ENCODE measurements at regions not wholly inside any gene's neighbourhood (a gene's known extent, or its start where the extent isn't known, plus 50 kb on each side); places are given as distances from the start of the nearest gene placed in this dataset.

DNA sequence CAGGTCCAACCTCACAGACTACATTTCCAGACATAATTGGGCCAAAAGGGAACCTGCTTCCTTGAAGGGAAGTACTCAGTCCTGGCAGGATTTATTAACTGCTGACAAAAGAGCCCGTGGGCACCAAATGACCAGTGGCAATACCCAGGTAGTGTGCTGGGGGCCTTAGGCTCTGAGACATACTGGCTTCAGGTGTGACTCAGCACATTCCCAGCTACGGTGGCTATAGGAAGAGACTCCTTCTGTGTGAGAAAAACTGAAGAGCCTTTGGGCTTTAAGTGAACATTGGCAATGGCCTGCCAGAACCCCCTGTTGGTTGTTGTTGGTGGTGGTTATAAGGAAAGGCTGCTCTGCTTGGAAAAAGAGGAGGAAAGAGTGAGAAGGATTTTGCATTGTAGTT, 401.8 kb downstream of the KCNJ3 start:
- DNase-seq: no peak

DNA sequence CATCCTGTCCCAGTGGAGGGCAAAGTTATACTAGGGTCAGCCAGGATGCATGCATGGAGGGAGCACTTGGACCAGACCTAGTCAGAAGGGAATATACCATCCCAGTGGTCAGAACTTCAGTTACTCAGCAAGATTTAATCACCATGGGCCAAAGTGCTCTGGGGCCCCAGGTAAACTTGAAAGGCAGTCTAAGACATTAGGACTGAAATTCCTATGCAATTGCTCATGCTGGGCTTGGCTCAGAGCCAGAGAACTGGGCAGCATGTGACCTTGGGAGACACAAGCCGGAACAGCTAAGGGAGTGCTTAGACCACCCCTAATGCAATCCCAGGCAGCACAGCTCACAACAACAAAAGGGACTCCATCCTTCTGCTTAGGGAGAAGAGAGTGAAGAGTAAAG, 401.3 kb downstream of the KCNJ3 start:
- DNase-seq: no peak

DNA sequence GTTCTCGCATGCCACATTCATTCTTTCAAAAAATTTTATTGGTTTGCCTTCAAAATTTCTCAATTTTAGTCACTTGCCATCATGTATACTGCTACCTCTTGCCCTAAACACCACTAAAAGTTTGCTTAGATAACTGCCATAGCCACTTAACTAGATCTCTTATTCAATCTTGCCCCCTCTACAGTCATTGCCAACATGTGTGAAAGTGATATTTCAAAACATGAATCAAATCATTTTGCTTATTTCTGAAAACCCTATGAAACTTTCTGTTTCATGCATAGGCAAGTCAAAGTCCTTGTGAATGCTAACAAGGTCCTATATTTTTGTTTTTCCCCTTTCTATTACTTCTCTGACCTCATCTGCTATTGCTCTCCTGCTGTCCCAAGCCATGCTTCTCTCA, 397.1 kb downstream of the KCNJ3 start:
- DNase-seq: no peak

DNA sequence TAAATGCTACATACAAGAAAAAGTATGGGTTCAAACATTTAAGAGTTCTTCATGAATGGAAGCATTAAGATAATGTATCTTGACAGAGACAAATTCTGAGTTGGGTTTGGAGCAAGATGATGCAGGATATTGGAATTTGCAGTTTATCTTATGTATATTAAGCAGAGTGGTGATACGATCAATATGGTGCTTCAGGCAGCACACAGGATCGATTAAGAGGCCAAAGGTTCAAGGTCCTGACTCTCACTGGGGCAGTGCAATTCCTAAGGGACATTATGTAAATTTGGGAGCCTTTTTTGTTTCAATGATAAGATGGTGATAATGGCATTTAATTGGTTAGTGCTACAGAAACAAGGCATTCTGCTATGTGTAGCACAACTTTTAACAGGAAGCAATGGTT, 381.9 kb downstream of the KCNJ3 start:
- no peak for DNase-seq

DNA sequence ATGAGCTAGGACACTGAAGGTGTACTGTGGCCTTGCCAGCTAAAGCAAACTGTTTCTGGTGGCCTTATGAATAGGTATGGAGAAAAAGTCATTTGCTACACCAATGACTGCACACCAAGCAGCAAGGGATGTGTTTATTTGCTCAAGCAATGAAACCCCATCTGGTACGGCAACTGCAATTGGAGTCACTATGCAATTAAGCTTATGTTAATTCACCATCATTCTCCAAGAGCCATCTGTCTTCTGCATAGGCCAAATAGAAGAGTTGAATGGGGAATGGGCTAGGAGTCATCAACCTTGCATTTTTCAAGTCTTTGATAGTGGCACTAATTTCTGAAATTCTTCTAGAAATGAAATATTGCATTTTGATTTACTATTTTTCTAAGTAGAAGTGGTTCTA, 372.0 kb downstream of the KCNJ3 start:
- no peak for DNase-seq

DNA sequence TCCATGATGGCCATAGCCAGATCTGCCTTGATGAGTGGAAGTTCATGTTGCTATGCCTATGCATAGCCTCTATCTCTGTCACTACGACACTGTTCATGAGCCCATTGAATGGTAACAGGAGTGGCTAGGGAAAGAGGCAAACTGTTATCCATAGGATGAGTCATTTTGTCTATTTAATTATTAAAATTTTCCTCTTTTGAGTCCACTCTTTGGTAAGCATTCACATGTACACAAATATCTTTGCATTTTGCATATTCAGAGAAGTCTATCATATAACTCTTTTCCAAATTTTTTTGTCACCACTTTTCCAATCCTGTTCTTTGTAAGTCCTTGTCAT, 364.4 kb downstream of the KCNJ3 start:
- DNase-seq: no peak

DNA sequence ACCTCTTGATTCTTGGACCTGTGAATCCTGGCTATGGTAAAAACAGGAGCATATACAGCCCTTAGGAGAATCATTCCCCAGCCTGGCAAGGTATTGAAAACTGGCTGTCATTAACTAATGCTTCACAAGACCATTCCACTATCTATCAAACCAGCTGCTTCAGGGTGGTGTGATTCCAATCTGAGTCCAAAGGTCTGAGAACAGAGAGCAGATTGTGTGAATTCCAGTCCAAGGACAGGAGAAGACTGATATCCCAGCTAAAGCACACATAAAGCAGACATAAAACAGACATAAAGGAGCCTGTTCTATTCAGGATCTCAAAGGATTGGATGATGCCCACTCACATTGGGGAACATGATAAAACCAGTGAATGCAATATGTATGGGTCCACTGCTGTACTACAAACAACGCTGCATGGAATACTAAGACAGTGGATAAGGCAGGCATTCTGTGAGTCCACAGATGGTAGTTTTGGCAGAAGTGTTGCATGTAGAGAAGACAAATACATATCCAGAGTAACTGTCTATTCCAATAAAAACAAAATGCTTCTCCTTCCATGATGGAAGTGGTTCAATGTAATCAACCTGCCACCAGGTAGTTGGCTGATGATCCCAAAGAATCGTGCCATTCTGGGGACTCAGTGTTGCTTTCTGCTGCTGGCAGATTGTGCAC, 363.9 kb downstream of the KCNJ3 start:
- DNase-seq: no peak

DNA sequence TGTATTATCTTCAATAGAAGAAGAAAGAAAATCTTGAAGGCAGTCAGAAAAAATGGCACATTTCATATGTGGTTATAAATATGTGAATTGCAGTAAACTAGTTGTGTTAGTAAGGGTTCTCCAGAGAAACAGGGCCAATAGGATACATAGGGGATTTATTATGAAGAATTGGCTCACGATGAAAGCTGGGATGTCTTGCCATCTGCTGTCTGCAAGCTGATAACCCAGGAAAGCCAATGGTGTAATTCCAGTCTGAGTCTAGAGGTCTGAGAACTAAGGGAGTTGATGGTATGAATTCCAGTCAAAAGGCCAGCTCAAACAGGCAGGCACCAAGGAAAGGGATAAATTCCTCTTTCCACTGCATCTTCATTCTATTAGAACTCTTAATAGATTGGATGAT, 362.4 kb downstream of the KCNJ3 start:
- no peak for DNase-seq

DNA sequence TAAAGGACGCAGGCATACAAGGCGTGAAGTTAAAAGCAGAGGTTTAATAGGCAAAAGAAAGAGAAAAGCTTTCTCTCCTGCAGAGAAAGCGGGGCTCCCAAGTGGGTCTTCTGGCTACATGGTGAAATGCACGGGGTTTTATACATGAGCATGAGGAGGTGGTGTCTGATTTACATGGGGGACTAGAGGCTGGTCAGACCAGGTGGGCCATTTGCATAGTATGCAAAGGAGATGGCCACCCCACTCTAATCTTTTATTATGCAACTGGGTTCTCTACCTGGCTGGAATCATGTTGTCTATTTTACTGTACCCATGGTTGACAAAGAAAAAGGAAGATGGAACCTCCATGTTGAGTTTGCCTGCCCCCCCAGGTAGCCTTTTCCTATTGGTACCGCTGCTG, 356.2 kb downstream of the KCNJ3 start:
- no peak for DNase-seq

DNA sequence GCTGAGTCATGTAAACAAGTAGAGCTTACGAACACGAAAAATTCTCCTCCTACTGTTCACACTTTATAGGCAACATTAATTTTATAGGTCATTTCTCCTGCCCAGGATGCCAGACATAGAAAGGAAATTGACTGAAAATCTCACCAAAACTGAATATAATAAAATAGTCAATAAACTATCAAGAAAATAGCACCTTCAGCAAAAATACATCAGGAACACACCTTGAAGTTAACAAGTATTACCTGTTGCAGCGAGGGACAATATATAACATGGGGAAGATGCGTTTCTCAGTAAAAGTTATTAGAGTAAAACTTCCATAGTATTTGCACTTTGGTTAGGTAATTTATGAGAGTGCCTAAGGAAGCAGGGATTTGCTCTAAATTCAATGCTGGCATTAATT, 344.6 kb downstream of the KCNJ3 start:
- no peak for DNase-seq

DNA sequence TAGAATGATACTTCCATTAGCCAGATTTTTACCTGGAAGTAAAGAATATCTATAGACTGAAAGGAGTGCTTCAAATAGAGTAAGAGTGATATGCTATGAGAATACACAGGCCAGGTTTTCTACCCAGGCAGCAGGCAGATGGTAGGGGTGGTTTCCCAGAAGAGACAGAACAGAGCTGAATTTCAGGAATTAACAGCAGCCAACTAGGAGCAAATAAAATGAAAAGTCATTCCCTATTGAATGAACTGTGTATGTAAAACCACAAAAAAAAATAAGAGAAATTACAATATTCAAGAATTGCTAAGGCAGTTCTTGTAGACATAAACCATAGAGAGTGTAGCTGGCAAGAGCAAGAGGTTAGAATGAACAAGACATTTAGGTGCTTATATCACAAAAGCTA, 336.8 kb downstream of the KCNJ3 start:
- no peak for DNase-seq

DNA sequence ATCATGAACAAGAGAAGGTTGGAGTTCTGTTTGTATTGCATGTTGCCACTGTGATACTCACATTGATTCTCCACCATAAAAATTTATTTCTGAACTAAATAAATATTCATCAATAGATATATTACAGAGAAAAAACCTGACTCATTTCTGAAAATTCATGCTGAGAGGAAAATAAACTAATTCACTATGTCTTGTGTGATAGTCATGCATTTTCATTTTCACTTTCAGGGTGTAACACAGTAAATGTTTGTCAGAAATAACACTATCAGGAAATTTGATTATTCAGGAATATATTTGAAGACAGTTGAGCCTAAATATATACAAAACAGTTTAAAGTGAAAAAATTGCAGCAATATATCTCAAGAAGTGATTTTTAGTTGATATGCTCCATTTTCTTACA, 335.2 kb downstream of the KCNJ3 start:
- no peak for DNase-seq

DNA sequence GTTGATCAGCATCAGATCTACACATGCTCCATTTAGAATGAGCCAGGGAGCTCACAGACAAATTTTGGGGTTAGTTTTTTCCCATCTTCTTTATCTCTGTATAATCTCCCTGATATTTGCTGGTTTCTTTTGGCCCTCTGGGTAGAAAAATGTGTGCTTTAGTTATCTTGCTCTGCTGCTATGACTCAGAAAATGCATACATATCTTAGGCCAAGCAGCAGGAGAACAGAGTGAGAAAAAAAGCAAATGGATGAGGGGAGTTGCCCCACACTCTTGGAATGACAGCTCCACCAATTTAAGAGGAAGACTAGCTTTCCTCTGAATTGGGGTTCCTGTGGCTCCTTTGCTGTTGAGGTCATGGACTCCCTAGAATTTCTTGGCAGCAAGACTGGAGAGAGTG, 331.8 kb downstream of the KCNJ3 start:
- no peak for DNase-seq

DNA sequence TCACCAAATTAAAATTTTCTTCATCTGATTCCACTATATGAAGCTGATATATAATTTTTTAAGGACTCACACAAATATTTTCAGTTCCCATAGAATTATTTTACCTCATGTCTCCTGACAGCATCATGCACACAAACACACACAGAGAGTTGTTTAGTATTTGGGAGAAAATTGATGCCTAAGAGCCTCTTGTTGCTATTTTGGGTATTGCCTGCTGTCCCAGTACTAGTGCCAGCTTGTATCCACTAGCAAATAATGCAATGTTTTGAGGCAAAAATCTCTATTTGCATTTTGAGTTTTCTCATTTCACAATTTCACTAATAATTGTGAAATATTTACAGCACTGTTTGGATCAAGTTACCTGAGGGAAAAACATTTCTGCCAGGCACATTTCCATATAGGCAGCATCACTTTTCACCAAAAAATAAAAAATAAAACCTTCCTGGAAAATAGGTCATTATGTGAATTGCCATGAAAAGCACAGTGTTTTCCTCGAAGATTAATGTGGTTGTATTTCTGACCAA, 328.2 kb downstream of the KCNJ3 start:
- DNase-seq: no peak

DNA sequence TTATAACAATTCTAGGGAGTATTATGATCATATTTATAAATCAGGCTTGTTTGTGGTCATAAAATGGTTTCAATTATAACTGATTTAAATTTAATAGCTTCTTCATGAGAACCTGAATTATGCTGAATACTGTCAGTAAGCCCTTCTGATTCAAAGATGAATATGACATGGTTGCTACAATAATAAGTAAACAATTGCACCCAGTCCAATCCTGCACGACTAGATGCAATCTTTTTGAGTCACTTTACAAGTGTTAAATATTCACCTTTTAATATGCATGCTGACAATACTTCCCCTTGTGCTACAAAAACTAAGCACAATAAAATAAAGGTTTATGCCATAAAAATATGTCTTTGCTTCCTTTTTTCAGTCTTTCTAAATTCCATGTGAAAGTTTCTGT, 325.2 kb downstream of the KCNJ3 start:
- DNase-seq: no peak

DNA sequence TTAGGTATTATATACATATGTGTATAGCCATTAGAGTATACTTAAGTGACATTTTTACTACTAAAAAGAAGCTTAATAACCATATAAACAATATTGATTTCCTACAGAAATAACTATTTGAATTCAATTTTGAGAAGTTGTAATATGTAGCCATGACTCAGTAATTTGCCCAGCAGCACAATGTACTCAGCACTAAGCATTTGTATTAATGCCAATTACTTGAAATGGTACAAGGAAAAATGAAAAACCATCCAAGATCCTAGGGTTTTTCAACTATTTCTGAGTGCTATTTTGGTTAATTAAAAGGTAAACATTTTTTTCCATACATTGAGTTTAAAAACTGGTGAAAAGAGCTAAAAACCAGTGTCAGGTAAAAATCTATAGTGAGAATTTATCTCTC, 324.0 kb downstream of the KCNJ3 start:
- no peak for DNase-seq

DNA sequence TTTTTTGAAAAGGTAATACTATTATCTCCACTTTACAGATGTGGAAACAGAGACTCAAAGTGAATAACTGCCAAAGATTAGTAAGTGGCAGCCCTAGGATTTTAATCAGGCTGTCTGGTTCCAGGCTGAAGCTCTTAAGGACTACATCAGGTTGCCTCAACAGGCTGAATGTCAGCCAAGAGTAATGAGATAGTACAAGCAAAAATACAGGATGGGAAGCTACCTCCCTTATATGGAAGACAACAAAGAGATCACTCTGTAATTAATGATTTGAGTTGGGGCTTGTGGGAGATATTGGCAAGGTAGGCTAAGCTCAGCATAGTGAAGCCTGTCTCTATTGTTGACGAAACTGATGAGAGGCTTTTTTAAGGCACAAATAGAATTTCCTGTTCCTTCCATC, 323.1 kb downstream of the KCNJ3 start:
- DNase-seq: no peak

DNA sequence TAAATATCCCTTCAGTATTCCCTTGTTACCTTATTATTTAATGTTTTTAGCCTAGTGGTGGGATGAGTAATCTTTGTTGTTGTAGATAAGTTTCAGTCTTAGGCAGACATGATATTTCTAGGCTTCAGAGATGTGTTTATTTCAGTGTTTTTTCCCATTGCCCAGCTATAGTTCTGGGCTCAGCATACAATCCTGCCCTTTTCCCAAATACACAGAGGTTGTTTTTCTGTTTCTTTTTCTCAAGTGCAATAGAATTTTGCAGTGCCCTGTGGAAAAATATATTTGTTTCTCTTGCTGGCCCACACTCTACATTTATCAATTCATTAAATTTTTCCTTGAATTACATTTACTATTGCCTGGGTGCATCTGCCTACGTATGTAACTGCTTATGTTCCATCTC, 321.8 kb downstream of the KCNJ3 start:
- no peak for DNase-seq

DNA sequence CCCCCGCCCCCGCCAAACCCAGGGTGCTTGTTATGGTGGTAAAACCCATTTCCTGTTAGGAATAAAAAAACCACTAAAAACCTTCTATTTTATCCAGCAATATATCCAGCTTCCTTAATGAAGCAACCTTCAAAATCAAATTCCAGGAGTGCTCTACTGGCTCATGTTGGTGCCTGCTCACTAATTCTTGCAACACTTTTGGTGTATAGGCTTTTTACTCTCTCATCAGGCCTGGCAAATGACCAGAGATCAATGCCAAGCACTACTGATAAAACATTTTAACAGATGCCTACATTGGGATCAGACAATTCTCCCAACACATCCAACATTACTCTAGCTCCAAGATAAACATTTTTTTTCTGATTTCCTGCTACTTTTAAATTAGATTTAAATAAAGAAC, 312.4 kb downstream of the KCNJ3 start:
- no peak for DNase-seq

DNA sequence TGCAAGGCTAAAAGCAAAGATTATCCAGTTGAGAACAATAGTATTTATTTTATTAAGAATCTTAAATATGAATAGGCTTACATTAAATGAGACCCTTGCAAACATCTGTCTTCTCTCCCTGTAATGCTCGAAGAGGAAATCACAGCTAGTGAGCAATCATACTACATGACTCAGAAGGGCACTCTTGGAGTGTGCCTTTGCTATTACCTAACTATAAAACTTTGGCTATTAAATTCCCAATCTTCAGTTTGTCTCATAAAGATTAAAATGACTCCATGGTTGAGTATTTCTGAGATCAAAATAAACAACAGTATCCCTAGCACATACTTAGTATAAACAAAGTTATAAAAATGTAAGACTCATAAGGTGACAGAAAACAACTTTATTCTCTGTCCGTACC, 296.9 kb downstream of the KCNJ3 start:
- no peak for DNase-seq

DNA sequence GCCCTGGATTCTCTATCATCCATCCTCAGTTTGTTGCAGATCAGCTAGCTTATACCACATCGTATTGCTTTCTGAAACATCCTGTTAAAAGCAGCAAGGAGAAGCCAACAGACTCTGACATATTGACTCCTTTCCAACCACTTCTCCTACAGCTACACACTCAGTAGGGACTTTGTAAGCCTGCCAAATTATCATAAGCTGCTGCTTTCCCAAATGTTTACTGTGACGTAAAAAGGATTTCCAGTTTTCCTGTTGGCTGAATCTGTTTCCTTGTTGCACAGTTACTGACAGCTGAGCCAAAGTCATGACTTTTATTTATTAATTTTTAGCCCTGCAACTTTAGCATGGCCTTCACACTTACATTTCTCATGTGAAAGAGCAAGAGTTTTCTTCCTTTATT, 294.3 kb downstream of the KCNJ3 start:
- DNase-seq: no peak

DNA sequence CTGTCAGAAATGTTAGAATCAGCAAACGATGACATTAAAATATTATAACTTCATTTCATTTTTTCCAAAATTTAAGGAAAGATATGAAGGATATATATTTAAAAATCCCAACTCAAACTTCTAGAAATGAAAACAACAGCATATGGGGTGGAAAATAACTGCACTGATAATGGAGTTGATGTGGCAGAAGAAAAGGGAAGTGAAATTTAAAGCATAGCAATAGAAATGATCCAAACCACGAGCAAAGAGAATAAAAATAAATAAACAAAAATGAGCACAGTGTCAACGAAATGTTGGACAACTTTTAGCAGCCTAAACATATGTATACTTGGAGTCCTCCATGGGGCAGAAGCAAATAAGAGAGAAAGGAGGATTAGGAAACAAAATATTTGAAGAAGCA, 280.2 kb downstream of the KCNJ3 start:
- DNase-seq: no peak

DNA sequence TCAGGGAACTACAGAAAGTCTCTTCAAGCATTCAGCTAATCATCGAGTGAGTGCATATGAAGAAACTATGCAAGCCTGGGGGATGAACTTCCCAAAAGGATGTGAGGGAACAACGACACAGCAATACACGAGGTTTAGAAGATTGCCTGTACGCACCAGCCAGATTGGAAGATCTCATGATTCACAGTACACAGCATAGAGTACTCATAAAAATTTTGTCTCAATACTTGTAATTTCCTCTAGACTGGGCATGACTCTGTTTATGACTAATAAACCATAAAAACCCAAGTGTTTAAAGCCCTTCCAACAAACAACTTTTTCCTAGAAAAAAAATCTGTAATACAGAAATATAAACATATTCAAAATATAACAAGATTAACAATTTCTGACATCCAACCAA, 279.7 kb downstream of the KCNJ3 start:
- DNase-seq: no peak

DNA sequence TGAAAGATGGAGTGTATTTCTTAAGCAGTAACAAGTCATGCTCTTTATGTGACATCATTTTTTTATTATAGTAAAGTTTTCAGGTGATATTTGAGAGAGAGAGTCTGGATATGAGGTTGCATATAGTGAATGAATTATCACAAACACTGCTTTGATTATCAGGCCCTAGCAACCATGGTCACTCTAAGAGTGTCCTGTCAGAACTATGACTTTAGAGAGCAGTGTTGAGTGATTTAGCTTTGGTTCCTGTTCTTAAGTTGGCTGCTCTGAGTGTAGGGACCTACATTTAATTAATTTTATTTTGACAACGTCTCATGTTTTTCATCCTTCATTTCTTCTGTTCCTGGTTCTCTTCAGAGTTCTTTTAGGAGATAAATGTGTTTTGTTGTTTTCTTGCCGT, 275.5 kb downstream of the KCNJ3 start:
- DNase-seq: no peak

DNA sequence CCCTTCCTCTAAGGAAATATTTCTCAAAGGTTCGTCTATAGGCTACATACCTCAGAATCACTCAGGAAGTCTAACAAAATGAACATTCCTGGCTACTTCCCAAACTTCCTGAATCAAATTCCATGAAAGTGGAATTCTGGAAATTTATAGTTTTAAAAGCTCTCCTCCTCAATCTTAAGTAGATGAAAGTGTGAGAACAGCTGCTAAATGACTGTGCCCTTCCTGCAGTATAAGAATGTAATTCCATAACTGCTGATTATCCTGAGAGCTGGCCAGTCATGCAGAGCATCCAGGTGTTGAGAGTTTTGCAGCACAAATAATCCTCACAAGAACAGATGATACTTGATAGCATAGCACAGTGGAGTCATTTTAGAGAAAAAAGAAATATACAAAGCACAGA, 265.0 kb downstream of the KCNJ3 start:
- no peak for DNase-seq

DNA sequence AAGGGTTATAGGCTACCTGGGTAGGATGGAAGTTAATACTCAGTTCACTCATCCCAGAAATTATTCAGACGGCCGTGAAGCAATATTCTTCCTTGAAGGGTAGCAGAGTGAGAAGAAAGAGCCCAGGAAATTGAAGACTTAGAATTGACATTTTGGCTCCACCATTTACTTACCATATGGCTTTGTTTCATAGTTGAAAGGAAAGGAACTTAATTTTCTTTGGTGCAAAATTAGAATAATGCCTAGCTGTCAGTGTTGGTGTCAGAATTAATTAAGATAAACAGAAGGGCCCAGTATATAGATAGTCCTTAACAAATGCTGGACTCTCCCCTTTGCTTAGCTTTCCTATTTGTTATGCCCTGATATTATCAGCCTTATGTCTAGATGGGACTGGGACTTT, 263.2 kb downstream of the KCNJ3 start:
- DNase-seq: no peak
